Astrocyte (in vitro differentiated cells and primary cell): ENCODE measurements at regions not wholly inside any gene's neighbourhood (a gene's known extent, or its start where the extent isn't known, plus 50 kb on each side); places are given as distances from the start of the nearest gene placed in this dataset.

Experiments used
- EZH2 ChIP-seq: IDR thresholded peaks from 2 replicates; pipeline ENCODE4 v1.6.1; 2012; ENCODE audit warnings: mild to moderate bottlenecking, low read length, inconsistent platforms; ENCODE audit not compliant: insufficient read depth
- TF ChIP-seq, protein P1 (sequence below): IDR thresholded peaks from 2 replicates; pipeline ENCODE4 v1.5.1; 2011; ENCODE audit warnings: low read depth, mild to moderate bottlenecking, inconsistent platforms, low read length, moderate library complexity; ENCODE audit not compliant: insufficient read depth

DNA sequence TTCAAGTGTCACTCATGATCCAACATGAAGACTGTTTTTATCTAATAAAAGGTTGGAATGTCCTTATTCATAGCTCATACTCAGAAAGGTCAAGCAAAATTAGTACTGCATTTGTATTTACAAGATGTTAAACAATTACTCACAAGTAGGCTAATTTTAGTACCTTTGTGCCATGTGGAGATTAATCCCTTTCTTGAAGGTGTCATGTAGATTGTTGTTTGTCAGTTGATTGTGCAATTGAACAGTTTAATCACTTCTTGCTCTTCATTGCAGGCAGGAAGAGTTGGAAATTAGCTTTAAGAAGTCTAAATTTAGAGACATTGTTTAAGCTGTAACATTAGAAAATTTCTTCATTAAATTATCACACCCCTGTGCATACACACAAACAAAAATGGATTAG lies 847.1 kb downstream of the KCNT2 start:
- TF ChIP-seq, protein P1, sequence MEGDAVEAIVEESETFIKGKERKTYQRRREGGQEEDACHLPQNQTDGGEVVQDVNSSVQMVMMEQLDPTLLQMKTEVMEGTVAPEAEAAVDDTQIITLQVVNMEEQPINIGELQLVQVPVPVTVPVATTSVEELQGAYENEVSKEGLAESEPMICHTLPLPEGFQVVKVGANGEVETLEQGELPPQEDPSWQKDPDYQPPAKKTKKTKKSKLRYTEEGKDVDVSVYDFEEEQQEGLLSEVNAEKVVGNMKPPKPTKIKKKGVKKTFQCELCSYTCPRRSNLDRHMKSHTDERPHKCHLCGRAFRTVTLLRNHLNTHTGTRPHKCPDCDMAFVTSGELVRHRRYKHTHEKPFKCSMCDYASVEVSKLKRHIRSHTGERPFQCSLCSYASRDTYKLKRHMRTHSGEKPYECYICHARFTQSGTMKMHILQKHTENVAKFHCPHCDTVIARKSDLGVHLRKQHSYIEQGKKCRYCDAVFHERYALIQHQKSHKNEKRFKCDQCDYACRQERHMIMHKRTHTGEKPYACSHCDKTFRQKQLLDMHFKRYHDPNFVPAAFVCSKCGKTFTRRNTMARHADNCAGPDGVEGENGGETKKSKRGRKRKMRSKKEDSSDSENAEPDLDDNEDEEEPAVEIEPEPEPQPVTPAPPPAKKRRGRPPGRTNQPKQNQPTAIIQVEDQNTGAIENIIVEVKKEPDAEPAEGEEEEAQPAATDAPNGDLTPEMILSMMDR: no peak
- no peak for TF ChIP-seq EZH2
